ENCODE measurements at regions not wholly inside any gene's neighbourhood (a gene's known extent, or its start where the extent isn't known, plus 50 kb on each side); places are given as distances from the start of the nearest gene placed in this dataset.

DNA sequence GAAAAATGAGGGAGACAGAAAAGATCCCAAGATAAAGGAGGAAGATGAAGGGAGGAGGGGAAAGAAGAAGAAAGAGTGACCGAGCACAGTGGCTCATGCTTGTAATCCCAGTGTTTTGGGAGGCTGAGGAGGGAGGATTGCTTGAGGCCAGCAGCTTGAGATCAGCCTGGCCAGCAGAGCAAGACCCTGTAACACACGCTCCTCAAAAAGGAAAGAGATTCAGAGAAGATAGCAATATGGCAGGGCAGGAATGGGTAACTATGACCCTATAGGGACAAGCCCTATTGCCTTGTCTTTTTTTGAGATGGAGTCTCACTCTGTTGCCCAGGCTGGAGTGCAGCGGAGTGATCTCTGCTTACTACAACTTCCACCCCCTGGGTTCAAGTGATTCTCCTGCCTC, 116.9 kb upstream of the MAP1LC3B2 start:
- TF ChIP-seq POLR2AphosphoS5 (IDR thresholded peaks at IDR 0.05) (no peak), CTCF (IDR thresholded peaks at IDR 0.05) (no peak), POLR2A (IDR thresholded peaks at IDR 0.05) (no peak), EP300 (IDR thresholded peaks at IDR 0.05) (no peak)

All from upper lobe of left lung (tissue), 4 donors.